A172 (cell line): ENCODE measurements at regions not wholly inside any gene's neighbourhood (a gene's known extent, or its start where the extent isn't known, plus 50 kb on each side); places are given as distances from the start of the nearest gene placed in this dataset.
"Not testable (repeated sequence)": the region's sequence is repeated elsewhere in the genome, so short reads cannot be mapped to it uniquely, and the experiment has no call there.

ENCODE experiments used
- DNase-seq: peaks from one replicate; pipeline ENCODE4 v3.0.0-alpha.2; 2015; ENCODE audit warnings: low spot score

DNA sequence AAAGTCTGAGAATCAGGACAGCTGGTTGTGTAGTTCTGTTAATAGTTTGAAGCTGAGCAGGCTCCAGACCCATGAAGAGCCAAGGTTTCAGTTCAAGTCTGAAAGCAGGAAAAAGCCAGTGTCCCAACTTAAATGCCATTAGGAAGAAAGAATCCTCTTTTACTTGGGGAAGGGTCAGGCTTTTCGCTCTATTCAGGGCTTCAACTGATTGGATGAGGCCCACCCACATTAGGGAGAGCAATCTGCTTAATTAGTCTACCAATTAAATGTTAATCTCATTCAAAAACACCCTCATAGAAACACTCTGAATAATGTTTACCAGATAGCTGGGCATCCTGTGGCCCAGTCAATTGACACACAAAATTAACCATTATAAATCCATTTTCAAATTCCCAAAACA, 462.2 kb downstream of the EPM2A start:
- no peak for DNase-seq

DNA sequence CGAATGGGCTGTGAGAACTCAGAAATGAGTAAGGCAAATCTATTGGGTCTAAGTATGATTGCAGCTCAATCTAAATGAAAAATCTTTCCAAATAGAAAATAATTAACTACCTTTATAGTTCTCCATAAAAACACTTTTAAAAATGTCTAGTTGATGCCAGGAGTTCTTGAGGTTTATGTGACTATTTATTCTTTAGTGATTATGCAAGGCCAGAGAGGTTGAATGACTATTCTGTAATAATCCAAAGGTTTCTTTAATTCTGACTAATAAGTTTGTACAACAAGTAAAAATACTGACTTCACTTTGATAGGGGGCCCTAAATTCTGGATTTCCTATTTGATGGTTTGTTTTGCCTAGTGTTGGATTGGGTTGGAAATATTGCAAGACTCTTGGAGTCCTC, 461.2 kb downstream of the EPM2A start:
- DNase-seq: no peak

DNA sequence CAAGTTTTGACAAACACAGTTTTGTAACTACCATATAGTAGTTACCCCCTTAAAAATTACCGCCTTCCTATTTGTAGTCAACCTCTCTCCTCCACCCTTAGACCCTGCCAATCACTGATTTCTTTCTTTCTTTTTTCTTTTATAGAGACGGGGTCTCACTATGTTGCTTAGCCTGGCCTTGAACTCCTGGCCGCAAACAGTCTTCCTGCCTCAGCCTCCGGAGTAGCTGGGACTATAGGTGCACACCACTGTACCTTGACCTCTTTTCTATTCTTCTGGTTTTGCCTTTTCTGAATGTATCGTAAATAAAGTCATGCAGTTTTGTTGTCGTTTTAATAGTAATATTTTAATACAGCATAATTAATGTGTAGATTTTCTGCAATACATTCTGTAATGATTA, 460.3 kb downstream of the EPM2A start:
- no peak for DNase-seq

DNA sequence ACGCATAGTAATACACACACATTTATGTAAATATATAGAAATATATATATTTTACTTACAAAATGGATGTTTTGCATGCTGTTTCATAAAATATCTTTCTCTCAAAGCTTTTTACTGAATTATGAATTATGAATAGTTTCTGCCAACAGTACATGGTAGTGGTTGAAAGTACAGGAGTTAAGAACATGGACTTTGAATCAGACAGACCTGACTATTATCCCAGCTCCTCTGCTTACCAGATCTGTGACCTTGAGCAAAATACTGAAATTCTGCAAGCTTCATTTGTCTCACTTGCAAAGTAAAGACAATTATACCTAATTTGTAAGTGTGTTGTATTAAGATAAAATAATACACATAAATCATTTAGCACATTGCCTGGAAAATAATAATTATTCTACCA, 459.5 kb downstream of the EPM2A start:
- DNase-seq: no peak

DNA sequence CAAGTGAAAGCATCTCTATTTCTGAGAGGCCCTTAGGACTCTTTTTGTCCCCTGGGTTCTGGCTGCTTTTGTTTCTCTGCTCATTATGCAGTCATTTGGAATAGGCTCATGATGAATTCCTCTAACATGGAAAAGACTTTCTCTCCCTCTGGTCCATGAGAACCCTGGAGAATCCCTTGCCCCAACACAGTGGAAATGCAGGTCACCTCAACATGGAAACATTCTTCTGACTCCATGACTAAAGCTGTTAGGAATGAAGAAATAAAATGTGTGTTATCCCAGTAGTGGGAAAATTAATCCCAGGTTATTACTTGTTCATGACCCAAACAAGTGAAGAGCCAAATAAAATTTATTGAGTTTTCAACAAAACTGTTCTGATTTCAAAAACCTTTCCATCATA, 458.6 kb downstream of the EPM2A start:
- no peak for DNase-seq

DNA sequence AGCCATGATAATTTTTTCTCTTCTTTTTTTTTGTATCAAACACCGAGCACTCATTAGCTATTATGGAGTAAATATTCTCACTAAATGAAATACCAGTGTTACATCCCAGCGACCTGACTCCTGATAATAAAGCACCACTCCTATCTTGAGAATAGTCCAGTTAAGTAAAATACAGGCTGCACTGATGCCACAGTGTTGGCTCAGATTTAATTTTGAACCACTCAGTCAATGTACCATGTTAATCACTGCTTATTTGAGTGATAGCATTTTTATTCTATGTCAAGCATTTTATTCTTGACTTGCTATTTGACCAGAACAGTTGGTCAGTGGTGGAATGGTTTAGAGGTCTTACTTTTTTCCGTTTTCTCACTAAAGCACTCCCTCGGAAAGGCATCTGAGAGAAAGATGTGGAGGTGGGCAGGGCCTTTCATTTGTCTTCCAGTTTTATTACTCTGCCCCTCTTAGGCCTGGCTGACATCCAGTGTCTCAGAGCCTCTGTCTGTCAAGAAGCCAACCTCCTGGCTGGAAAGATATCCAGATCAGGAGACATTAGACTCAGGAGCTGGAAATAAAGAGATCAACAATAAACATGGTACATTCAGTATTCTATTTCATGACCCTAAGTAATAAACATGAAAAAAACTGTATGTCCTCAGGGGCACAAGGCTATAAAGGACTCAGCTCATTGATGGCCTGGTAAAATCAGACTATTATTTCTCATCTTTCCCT, 457.8 kb downstream of the EPM2A start:
- no peak for DNase-seq

DNA sequence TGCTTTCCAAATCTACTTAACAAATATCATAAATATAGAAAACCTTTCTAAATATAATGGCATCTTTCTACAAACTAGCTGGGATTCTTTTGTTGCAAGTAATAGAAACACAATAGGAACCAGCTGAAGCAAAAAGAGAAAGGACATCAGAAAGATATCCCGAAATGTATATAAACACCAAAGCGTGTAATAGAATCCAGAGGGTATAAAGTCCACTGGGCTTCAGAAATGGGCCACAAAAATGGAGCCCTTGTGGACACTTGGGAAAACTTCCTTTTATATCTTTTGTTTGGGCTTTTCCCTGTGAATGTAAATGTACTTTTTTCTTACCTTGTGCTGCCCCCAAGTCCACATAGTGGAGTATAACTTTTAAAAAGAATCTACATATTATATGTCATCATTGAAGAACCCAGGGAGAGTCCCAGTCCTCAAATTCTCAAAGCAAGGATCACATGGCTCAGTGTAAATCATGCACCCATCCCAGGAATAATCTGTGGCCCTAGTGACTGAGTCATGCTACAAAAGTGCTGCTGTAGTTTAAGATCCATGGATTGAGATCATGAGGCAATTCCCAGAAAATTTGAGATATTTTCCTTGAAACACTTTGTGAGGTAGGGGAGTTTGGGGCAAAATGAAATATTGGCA, 457.0 kb downstream of the EPM2A start:
- DNase-seq: peak; percentile 57

DNA sequence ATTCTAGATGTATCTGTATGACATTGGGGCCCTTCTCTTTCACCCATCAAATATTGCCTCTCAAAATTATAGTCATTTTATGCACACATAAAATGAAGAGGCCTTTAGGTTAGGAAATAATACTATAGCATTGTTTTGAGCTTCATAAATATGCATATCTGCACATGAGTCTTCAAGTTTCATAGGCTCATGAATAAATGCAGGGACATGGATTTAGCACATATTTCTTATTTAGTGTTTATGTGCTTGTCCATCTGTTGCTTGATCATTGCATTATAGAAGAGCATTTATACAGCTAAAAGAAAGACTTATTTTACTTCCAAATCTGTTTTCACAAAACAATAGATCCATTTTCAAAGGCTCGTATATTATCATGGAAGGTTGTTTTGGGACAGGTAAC, 455.8 kb downstream of the EPM2A start:
- DNase-seq: no peak

DNA sequence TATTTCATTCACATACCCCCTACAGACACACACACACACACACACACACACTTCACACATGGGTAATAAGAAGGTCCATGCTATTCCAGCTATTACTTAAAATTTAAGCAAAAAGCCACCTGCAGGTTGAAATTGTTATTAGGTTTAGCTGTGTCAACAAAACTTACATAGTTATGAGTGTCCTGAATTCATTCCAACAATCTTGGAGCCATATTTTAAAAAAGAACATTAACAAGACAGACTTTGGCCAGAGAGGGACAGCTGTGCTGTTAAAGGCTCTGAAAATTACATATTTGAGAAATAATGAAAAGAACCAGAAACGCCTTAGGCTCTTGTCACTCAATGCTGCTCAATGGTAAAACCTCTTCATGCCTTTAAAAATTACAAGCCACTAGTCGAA, 455.3 kb downstream of the EPM2A start:
- no peak for DNase-seq

DNA sequence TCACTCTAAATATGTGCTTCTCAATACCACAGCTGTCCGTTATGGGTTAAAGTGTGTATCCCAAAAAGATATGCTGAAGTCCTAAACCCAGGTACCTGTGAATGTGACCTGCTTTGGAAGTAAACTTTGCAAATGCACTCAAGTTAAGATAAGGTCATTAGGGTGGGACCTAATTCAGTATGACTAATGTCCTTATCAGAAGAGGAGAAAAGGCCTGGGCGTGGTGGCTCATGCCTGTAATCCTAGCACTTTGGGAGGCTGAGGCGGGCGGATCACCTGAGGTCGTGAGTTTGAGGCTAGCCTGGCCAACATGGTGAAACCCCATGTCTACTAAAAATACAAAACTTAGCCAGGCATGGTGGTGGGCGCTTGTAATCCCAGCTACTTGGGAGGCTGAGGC, 452.1 kb downstream of the EPM2A start:
- DNase-seq: not testable (repeated sequence)

DNA sequence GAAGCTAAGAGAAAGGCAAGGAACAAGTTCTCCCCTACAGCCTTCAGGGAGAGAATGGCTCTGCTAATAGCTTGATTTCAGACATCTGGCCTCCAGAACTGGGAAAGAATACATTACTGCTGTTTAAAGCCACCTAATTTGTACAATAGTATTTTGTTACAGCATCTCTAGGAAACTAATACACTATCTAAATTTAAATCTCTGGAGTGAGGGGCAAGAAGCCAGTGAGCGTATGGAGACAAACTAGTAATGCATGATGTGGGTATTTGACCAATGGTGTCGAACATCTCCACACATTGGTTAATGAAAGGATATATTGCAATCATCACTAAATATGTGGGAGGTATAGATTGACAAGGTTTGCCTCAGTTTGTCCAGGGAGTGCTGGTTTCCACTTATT, 451.5 kb downstream of the EPM2A start:
- DNase-seq: no peak

DNA sequence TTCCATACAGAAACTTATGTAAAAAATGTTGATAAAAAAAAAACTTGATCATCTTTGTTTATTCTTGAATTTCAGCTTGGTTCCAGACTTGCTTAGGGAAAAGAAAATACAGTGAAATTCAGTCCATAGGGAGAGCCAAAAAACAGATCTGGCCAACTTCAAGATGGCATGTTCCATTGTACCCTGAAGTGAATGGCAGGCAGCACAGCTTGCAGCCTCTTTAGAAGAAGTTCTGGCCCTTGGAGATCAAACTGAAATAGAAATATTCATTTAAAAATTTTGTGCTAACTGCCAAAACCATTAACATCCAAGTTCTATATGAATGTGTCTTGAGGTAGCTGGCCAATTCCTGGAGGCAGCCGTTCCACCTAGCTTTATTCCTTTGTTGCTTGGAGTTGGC, 448.4 kb downstream of the EPM2A start:
- DNase-seq: no peak

DNA sequence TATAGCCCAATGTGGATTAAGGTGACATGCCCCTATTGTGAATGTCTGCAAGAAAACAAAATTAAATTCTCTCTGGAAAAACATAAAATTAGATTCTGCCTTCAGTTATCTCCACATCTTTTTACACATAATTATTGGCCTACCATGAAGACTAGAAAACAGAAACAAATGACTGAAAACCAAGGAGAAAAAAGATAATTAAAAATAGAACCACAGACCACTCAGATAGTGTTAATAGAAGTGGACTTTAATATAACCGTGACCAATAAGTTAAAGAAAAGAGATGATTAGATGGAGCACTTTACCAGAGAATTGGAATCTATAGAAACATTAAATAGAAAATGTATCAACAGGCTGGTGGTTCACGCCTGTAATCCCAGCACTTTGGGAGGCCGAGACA, 445.7 kb downstream of the EPM2A start:
- no peak for DNase-seq

DNA sequence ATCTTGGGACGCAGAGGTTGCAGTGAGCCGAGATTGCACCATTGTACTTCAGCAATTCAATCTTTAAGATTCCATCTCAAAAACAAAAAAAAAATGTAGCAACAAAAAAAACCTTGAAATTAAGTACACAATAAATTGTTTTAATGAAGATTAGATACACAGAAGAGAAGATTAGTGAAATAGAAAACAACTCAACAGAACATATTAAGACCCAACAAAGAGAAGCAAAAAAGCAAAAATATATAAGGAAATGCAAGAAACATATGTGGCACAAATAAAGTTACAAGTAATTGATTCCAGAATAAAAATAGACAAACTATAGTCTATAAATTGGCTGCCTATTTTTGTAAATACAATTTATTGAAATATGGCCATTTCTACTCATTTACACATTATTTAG, 445.2 kb downstream of the EPM2A start:
- DNase-seq: no peak

DNA sequence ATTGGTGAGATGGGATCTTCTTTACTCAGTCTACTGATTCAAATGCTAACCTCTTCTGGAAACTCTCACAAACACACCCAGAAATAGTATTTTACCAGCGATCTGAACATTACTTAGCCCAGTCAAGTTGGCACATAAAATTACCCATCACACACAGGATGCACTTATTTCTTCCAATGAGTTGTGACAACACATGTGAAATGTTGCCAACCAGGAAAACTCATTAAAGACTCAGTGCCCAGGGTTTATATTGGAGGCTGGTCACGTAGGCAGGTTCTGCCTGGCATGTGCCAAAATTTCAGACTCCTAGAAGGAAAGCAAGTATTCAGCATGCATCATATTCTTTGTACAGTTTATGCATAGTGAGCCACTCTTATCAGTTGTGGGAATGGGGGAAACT, 443.3 kb downstream of the EPM2A start:
- no peak for DNase-seq

DNA sequence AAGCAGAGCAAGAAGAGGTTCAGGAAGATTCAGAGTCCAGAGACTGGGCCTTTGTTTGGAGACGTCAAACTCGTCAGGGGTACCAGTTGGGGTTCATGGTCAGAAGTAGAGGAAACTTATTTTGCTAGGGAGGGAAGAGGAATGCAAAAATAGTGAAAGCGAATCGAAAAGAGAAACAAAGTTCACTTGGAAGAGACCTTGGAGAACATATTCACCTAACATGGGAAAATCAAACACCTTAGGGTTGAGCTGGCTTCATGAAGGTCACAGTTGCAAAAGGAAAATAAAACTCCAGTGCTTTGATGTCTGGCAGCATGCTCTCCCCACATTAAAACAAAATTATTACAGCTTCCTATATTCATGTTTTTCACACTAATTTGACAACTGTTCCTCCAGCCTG, 440.4 kb downstream of the EPM2A start:
- DNase-seq: no peak

DNA sequence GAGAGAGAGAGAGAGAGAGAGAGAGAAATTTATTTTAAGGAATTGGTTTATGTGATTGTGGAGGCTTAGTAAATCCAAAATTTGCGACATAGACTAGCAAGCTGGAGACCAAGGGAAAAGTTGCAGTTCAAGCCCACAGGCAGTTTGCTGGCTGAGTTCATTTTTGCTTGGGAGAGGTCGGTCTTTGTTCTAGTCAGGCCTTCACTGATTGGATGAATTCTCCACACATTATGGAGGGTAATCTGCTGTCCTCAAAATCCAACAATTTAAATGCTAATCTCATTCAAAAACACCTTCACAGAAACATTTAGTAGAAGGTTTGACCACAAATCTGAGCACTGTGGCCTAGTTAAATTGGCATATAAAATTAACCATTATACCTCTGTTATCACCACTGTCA, 439.6 kb downstream of the EPM2A start:
- DNase-seq: no peak

DNA sequence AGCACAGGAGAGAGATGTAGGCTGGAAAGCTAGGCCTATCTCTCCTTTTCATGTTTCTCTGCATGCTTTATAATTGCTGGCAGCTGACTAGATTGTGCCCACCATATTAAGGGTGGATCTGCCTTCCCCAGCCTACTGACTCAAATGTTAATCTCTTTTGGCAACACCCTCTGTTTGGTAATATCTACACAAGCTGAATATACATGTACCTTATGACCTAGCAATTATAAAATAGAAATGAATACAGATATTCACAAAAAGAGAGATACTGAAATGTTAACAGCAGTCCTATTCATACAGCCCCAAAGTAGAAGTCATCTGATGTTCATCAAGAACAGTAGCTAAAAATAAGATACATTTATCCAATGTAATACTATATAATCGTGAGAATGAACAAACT, 429.6 kb downstream of the EPM2A start:
- no peak for DNase-seq

DNA sequence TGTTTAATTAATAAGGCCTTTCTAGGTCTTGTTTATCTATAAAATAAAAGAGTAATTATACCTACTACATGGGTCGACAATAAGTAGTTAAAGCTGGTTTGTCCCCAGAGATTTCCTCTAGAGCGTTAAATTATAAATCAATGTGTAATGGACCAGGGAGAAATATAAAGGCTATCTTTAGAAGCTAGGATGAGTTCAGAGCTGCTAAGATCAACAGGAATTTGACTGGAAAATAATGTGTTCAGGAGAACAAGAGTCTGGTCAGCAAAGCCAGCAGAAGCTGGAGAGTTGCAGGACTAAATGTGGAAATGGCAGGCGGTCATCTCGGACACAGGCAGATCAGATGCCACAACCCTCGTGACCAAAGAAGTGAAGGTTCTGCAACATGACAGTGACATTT, 428.8 kb downstream of the EPM2A start:
- DNase-seq: no peak

DNA sequence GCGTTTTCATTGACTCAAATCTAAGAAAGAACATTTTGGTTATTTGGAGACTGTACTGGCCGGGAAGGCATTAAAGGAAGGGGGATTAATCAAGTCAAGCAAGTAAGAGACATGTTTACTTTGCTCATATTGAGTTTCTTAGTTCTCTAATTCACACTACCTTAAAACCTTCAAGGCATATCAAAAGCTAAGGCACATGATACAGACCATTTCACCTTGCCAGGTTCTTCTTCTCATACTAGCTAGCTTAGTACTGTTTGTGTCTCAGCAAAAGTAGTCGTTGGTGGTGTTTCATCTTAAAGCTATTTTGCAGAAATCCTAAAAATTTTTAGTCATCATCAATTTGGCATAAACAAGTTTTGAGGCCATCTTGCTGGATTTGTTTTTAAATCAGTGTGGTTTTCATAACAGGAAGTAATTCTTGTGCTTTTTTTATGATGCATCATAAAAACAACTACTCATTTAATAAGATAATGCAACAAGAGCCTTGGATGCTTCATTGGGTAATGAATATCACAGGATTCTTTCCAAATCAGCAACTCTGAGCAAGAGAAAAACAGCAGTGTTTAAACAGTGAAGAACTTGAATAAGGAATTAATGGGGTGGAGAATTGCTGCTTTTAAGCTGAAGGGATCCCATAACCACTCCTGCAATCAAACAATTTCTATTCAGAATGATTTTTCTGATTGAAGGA, 425.3 kb downstream of the EPM2A start:
- peak; percentile 31 for DNase-seq

DNA sequence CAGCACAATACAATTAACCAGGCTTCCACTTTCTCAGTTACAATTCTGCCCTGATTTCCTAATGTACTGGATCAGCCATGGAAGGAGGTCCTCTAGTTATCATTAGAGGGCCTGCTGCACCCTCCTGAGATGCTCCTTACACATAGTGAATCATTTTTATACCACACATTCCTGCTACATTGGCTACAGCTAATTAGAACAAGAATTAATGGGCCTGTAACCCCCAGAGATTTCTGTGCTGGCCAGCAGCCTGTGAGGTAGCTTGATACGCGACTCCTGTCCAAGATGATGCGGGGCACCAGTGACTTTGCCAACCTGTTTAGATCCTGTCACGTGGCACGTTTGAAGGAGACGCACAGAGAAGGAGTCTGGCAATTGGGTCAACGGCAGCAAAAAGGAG, 422.8 kb downstream of the EPM2A start:
- no peak for DNase-seq

DNA sequence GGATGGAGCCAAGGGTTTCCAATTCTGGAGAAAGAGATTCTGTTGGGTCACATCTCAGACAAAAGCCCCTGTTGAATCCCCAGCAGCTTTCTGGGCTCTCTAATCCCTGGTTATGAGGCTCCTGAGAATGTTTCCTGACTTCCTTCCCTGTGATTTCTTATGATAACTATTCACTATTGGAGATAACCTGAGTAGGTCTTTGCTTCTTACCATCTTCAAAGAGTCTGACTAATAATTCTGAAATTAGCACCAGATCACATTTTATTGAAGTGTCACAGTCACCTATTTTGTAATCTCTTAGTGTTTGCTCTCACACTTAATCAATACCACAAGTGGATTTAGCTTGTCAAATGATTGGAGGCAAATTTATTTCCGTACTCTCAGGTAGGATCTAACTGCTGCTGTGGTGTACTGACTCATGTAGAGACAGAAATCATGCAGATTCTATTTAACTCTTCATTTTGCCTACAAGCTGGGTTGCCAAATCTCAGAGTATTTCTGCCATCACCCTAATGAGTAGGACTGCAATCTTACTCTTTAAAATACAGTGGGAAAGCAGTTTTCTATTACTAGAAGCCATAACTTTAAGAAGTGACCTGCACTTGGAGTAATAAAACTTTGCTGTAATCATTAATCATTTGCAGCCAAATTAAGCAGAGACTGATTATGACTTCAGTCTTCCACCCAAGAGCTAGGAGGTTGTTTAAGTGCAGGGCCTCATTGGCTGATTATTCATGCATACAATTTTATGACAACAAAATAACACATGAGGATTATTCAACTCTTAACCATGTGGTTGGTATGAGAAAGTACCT, 422.1 kb downstream of the EPM2A start:
- no peak for DNase-seq
